AG09309 (cell line): ENCODE measurements at regions not wholly inside any gene's neighbourhood (a gene's known extent, or its start where the extent isn't known, plus 50 kb on each side); places are given as distances from the start of the nearest gene placed in this dataset.
"Not testable (repeated sequence)": the region's sequence is repeated elsewhere in the genome, so short reads cannot be mapped to it uniquely, and the experiment has no call there.

Experiments used
- DNase-seq: peaks from one replicate; pipeline ENCODE4 v3.0.0-alpha.2; 2010; ENCODE audit warnings: low read depth
- H3K4me3 ChIP-seq: 2 replicates; pipeline ENCODE4 v1.5.1; 2011; ENCODE audit warnings: mild to moderate bottlenecking, low read depth, low read length, moderate library complexity; ENCODE audit not compliant: control insufficient read depth
- CTCF ChIP-seq: IDR thresholded peaks from 2 replicates; pipeline ENCODE4 v1.5.1; 2011; ENCODE audit warnings: mild to moderate bottlenecking, low read depth, low read length, inconsistent platforms; ENCODE audit not compliant: insufficient read depth, control insufficient read depth; ENCODE audit errors: missing control alignments

DNA sequence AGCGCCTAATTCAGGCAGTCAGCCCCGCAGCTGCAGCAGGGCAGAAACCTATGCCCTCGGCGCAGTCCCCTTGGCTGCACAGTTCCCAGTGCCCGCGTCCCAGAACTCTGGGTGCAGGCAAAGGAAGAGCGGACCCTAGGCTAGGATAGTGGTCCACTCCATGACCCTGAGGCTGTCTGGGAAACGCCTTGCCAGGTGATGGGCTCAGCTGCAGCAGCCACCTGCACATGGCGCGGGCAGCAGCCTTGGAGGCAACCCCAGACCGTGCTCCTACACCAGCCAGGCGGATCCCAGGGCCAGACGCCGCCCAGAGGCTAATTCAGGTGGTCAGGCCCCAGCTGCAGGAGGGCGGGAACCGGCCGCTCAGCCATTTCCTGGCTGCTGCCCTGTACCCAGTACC is 83.0 kb downstream of the POTEC start:
- not testable (repeated sequence) for H3K4me3 ChIP-seq

DNA sequence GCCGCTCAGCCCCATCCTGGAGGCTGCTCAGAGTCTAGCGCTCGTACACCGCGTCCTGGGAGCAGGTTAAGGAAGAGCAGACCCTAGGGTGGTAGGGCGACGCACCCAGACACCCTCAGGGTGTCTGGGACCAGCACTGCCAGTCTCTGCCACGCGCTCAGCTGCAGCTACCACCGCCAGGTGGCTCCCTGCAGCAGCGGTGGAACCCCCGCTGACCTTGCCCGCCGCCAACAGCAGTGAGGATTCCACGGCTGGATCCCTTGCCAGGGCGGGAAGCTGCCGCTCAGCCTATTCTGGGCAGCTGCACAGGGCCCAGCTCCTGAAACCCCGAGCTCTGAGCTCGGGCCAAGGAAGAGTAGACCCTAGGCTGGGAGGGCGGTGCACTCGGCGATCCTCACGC is 83.6 kb downstream of the POTEC start:
- not testable (repeated sequence) for H3K4me3 ChIP-seq, DNase-seq

More for the DNA sequence above, 83.0 kb downstream of the POTEC start:
- DNase-seq: not testable (repeated sequence)

GRCh38 chr18:14458009-14458945 is 85.1 kb downstream of the POTEC start:
- not testable (repeated sequence) for H3K4me3 ChIP-seq, DNase-seq
- peak; percentile 31 for TF ChIP-seq CTCF

DNA sequence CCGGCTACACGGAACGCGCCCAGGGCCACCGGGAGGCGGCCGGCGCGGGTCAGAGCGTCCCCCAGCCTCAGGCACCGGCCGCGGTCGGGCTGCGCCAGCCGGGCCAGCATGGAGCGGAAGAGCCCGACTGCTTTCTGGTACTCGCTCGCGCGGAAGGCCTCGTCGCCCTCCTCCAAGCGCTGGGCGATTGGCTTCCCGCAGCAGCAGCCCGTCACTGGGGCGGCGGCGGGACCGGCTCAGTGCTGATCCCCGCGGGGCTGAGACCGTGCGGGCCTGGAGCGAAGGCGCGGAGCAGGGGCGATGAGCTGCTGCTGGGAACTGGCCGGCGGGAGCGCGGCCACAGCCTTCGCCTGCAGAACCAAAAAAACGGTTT is 92.8 kb downstream of the POTEC start:
- H3K4me3 ChIP-seq: peak overlapping the region; percentile 33
- not testable (repeated sequence) for DNase-seq

GRCh38 chr18:14449995-14450636 is 93.3 kb downstream of the POTEC start:
- DNase-seq, H3K4me3 ChIP-seq: not testable (repeated sequence)

DNA sequence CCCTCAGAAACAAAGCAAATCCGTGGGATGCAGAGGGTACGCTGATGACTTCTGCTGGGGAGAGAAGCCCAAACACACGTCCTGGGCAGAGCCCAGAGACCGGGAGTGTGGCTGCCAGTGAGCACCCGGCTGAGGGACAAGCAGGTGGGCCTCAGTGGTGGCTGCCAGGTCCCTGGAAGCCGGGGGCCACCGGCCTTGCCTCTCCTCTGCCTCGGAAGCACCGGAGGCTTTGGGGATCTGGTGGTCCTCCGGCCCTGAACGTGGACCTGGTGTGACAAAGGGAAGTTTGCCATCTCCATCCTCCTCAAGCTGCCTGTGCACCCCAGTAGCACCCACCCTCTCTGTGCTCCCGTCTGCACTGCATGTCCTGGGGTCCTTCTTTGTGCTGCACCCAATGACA is 94.3 kb downstream of the POTEC start:
- not testable (repeated sequence) for DNase-seq, H3K4me3 ChIP-seq

DNA sequence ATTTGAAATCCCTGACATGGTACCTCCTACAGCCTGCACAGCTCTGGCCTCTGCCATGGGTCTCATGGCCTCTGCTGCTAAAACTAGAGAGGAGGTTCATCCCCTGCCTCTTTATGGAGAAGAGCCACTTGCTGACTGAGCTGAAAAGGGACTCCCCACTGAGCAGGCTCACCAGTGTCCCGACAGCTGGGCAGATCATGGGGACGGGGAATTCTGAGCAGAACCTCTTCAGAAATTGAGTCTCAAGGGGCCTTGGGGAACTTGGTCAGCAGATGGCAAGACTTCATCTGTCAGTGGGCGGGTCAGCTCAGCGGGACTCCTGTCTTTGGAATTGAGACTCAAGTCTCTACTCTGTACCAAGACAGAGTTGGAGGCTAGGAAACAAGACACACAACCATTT is 95.7 kb downstream of the POTEC start:
- not testable (repeated sequence) for H3K4me3 ChIP-seq

GRCh38 chr18:14435460-14435859 is 107.9 kb downstream of the POTEC start:
- not testable (repeated sequence) for DNase-seq, H3K4me3 ChIP-seq

More for the DNA sequence above, 95.7 kb downstream of the POTEC start:
- not testable (repeated sequence) for DNase-seq

DNA sequence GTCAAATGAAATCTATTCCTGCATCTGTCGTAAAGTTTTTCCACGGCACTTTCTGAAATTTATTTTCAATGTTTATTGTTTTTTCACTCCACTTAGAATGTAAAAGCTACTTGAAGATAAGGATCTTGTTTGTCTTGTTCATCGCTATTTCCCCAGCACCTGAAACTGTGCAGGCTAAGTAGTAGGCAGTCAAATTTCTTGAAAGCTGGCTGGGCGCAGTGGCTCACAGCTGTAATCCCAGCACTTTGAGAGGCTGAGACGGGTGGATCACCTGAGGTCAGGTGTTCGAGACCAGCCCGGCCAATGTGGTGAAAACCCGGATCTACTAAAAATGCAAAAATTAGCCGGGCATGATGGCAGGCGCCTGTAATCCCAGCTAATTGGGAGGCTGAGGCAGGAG is 111.0 kb downstream of the POTEC start:
- not testable (repeated sequence) for DNase-seq, H3K4me3 ChIP-seq

GRCh38 chr18:14431031-14431521 is 112.3 kb downstream of the POTEC start:
- peak; percentile 13 for DNase-seq
- H3K4me3 ChIP-seq: peak overlapping the region; percentile 58

DNA sequence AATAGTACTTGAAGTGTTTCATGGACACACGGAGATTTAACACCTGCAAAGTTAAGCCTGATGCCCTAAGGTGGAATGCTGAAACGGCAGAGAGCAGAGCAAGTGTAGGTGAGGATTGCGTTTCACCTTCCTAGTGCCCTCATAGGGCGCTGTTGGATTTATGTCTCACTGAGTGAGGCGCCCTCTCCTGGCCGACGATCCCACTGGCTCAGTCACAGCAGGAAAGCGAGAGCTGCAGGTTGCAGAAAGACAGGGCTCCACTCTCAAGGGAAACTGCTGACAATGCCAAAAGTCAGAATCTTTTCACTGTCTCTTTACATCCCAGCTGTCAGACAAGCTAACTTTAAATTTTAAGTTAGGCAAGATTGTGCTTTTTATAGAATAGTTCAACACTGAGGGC is 127.6 kb downstream of the POTEC start:
- TF ChIP-seq CTCF: peak; percentile 29
- not testable (repeated sequence) for H3K4me3 ChIP-seq, DNase-seq

GRCh38 chr18:14415399-14415798 is 128.0 kb downstream of the POTEC start:
- H3K4me3 ChIP-seq, DNase-seq: not testable (repeated sequence)
